ENCODE measurements at regions not wholly inside any gene's neighbourhood (a gene's known extent, or its start where the extent isn't known, plus 50 kb on each side); places are given as distances from the start of the nearest gene placed in this dataset.

DNA sequence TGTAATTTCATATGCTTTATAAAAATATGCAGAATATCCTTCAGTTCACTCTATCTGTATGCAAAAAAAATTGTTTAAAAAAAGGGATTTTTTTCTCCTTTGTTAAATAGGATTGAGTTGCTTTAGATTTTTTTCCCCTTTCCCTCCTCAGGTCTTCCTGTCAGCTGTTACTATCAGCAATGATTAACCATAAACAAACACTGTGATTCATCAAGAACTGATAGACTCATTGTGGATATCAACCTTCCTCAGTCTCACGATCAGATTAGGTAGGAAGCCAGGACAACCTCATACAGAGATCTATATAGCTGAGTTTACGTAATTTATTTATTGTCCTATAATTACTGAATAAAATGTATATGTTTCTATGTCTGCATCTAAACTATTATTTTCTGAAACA lies 2136.2 kb upstream of the CELF4 start:
- TF ChIP-seq, protein P1, sequence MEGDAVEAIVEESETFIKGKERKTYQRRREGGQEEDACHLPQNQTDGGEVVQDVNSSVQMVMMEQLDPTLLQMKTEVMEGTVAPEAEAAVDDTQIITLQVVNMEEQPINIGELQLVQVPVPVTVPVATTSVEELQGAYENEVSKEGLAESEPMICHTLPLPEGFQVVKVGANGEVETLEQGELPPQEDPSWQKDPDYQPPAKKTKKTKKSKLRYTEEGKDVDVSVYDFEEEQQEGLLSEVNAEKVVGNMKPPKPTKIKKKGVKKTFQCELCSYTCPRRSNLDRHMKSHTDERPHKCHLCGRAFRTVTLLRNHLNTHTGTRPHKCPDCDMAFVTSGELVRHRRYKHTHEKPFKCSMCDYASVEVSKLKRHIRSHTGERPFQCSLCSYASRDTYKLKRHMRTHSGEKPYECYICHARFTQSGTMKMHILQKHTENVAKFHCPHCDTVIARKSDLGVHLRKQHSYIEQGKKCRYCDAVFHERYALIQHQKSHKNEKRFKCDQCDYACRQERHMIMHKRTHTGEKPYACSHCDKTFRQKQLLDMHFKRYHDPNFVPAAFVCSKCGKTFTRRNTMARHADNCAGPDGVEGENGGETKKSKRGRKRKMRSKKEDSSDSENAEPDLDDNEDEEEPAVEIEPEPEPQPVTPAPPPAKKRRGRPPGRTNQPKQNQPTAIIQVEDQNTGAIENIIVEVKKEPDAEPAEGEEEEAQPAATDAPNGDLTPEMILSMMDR (IDR thresholded peaks at IDR 0.05), result no peak
- no peak for TF ChIP-seq POLR2A (IDR thresholded peaks at IDR 0.05)
